Erythroblast (primary cell): ENCODE measurements at regions not wholly inside any gene's neighbourhood (a gene's known extent, or its start where the extent isn't known, plus 50 kb on each side); places are given as distances from the start of the nearest gene placed in this dataset.

ENCODE experiments used
- GATA1 ChIP-seq: IDR thresholded peaks from 2 replicates; pipeline ENCODE4 v1.6.1; 2011; ENCODE audit warnings: low read depth, mild to moderate bottlenecking, control low read depth, low read length, moderate library complexity
- POLR2A ChIP-seq: IDR thresholded peaks from 2 replicates; pipeline ENCODE4 v1.6.1; 2011; ENCODE audit warnings: mild to moderate bottlenecking, low read length

- TF ChIP-seq POLR2A (no peak), GATA1 (no peak)
Observed at GRCh38 chr22:26830837-26831236, 173.4 kb downstream of the MIAT start.
